Testis (tissue), 2 donors: ENCODE measurements at regions not wholly inside any gene's neighbourhood (a gene's known extent, or its start where the extent isn't known, plus 50 kb on each side); places are given as distances from the start of the nearest gene placed in this dataset.

ENCODE experiments used
- DNase-seq: peaks from one replicate; pipeline ENCODE4 v3.0.0-alpha.2; 2019
- H3K27ac ChIP-seq, 2 donors: fragments of 200-600 bp; sonication (generic); one replicate each; pipeline ENCODE4 v1.5.1; 2019
- H3K27me3 ChIP-seq: fragments of 200-600 bp; sonication (generic); one replicate; pipeline ENCODE4 v1.5.1; 2019
- H3K36me3 ChIP-seq: fragments of 200-600 bp; sonication (generic); one replicate; pipeline ENCODE4 v1.5.1; 2017; ENCODE audit warnings: low read depth; ENCODE audit errors: missing control alignments
- H3K4me1 ChIP-seq: fragments of 200-600 bp; sonication (generic); one replicate; pipeline ENCODE4 v1.5.1; 2019
- H3K4me3 ChIP-seq, 2 donors: fragments of 200-600 bp; sonication (generic); one replicate each; pipeline ENCODE4 v1.5.1; 2017 to 2019
- H3K9me3 ChIP-seq: fragments of 200-600 bp; sonication (generic); one replicate; pipeline ENCODE4 v1.5.1; 2017
- POLR2A ChIP-seq: fragments of 450-650 bp; IDR thresholded peaks from one replicate; pipeline ENCODE4 v1.6.1; 2017; ENCODE audit warnings: antibody characterized with exemption, mild to moderate bottlenecking, moderate library complexity
- WGBS, 2 donors: methylation state at CpG; one replicate each; pipeline ENCODE4 v1.1.5; 2018; 5-methylcytosine and 5-hydroxymethylcytosine counted together
- intact Hi-C: fragments of 100-400 bp; cut with DNase I; formaldehyde crosslinking; loops from one replicate; pipeline ENCODE4 v1.15.1; 2023; ENCODE audit warnings: low total_unique reads
- TF ChIP-seq, protein P1 (sequence below), 3 experiments: fragments of 450-650 bp in 2 of 3; fragments of 200-600 bp in 1 of 3; sonication (generic) in 1 of 3; IDR thresholded peaks; one replicate each; pipeline ENCODE4 v1.5.1; 2016 to 2019; ENCODE audit warnings: antibody characterized with exemption in 3 of 3, mild to moderate bottlenecking in 2 of 3, moderate library complexity in 1 of 3

GRCh38 chr16:66013486-66013885, 353.0 kb upstream of the CDH5 start:
- TF ChIP-seq, protein P1, sequence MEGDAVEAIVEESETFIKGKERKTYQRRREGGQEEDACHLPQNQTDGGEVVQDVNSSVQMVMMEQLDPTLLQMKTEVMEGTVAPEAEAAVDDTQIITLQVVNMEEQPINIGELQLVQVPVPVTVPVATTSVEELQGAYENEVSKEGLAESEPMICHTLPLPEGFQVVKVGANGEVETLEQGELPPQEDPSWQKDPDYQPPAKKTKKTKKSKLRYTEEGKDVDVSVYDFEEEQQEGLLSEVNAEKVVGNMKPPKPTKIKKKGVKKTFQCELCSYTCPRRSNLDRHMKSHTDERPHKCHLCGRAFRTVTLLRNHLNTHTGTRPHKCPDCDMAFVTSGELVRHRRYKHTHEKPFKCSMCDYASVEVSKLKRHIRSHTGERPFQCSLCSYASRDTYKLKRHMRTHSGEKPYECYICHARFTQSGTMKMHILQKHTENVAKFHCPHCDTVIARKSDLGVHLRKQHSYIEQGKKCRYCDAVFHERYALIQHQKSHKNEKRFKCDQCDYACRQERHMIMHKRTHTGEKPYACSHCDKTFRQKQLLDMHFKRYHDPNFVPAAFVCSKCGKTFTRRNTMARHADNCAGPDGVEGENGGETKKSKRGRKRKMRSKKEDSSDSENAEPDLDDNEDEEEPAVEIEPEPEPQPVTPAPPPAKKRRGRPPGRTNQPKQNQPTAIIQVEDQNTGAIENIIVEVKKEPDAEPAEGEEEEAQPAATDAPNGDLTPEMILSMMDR (IDR thresholded peaks at IDR 0.05): no peak
- TF ChIP-seq POLR2A: no peak
- intact Hi-C loops: no loop called here
- WGBS, 2 donors: 70 to 79% methylated on average over 2 of the region's 2 CpGs

GRCh38 chr16:66008136-66008535, 358.4 kb upstream of the CDH5 start:
- H3K27me3 ChIP-seq: no peaks in the 10 kb centered on the region
- no peaks in the 10 kb centered on the region for H3K4me1 ChIP-seq
- no peak overlapping the region for H3K27ac ChIP-seq
- intact Hi-C loops: no loop called here
- H3K9me3 ChIP-seq: no peaks in the 10 kb centered on the region
- TF ChIP-seq, protein P1 (IDR thresholded peaks at IDR 0.05): no peak
- no peak for TF ChIP-seq POLR2A
- no peak overlapping the region for H3K4me3 ChIP-seq
- 93 to 97% methylated on average over 4 of the region's 4 CpGs for WGBS, 2 donors
- no peak for DNase-seq
- H3K36me3 ChIP-seq: no peaks in the 10 kb centered on the region

More at GRCh38 chr16:66013486-66013885, 353.0 kb upstream of the CDH5 start:
- Histone ChIP-seq H3K27me3 (no peaks in the 10 kb centered on the region), H3K4me3 (no peak overlapping the region), H3K4me1 (no peaks in the 10 kb centered on the region), H3K27ac (no peak overlapping the region), H3K36me3 (no peaks in the 10 kb centered on the region), H3K9me3 (no peaks in the 10 kb centered on the region)
- DNase-seq: no peak

DNA sequence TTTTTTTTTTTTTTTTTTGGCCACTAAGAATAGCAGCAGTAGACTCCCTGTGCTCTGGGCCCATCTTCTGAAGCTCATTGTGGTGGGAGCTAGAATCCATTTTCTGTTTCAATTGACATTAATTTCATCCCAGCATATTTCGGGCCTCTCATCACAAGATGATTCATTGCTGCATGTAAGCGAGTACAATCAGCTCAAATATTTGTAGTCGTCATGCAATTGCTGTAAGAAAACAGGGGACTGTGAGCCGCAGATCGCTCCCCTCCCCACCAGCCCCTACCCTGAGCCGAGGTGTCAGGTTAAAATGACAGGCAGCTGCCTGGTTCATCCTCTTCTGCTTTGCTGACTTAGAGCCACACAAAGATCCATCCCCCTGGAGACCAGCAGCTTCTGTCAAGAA, 358.8 kb upstream of the CDH5 start:
- Histone ChIP-seq H3K36me3 (no peaks in the 10 kb centered on the region), H3K4me1 (no peaks in the 10 kb centered on the region), H3K27me3 (no peaks in the 10 kb centered on the region), H3K4me3 (no peak overlapping the region), H3K9me3 (no peaks in the 10 kb centered on the region), H3K27ac (no peak overlapping the region)
- 72 to 89% methylated on average over 6 of the region's 6 CpGs for WGBS, 2 donors
- intact Hi-C loops: no loop called here
- no peak for DNase-seq
- TF ChIP-seq, protein P1 (IDR thresholded peaks at IDR 0.05): no peak
- no peak for TF ChIP-seq POLR2A

DNA sequence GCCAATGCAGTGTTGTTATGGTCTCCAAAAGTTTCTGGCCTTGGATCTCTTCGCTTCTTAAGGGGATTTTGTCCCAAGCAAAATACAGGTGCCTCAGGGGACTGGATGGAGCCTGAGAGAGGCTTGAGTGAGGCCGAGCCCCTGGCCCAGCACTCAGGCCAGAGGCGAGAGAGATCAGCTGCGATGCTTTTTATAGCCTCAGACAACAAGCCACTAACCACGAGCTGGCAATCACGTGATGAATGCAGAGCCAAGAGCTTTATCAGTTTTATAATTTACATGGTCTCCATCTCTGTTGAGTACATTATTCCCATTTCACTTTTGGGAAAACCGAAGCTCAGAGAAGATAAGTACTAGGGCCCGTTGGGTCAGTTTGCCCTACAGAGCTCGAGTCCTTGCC, 360.0 kb upstream of the CDH5 start:
- H3K27ac ChIP-seq: no peak overlapping the region
- no peaks in the 10 kb centered on the region for H3K9me3 ChIP-seq
- TF ChIP-seq, protein P1 (IDR thresholded peaks at IDR 0.05): no peak
- no peak for TF ChIP-seq POLR2A
- no peaks in the 10 kb centered on the region for H3K27me3 ChIP-seq
- no peak for DNase-seq
- intact Hi-C loops: no loop called here
- no peaks in the 10 kb centered on the region for H3K4me1 ChIP-seq
- WGBS, 2 donors: 80 to 92% methylated on average over 9 of the region's 9 CpGs
- no peak overlapping the region for H3K4me3 ChIP-seq
- H3K36me3 ChIP-seq: no peaks in the 10 kb centered on the region

DNA sequence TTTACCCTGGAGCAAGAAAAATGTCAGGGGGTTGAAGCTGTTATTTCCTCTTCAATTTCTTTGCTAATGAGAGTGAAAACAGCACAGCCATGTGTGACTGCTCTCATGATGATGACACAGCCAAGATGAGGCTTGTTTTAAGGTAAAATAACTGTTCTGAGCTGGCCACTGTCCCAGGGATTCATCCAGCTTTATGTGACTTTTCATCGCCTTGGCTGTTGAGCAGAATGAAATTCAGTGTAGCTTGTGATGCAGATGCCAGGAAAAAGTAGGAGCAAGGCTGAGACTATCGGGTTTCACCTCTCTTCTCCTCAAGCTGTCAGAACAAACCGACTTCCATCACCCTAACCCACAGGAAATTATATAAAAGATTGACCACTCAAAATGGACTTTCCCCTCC, 361.8 kb upstream of the CDH5 start:
- Histone ChIP-seq H3K36me3 (no peaks in the 10 kb centered on the region), H3K9me3 (no peaks in the 10 kb centered on the region), H3K4me1 (no peaks in the 10 kb centered on the region), H3K4me3 (no peak overlapping the region), H3K27me3 (no peaks in the 10 kb centered on the region), H3K27ac (no peak overlapping the region)
- 66 to 81% methylated on average over 3 of the region's 3 CpGs for WGBS, 2 donors
- no peak for TF ChIP-seq POLR2A
- TF ChIP-seq, protein P1 (IDR thresholded peaks at IDR 0.05): no peak
- no peak for DNase-seq
- intact Hi-C loops: no loop called here
